Loucy (cell line): ENCODE measurements at regions not wholly inside any gene's neighbourhood (a gene's known extent, or its start where the extent isn't known, plus 50 kb on each side); places are given as distances from the start of the nearest gene placed in this dataset.
"Not testable (repeated sequence)": the region's sequence is repeated elsewhere in the genome, so short reads cannot be mapped to it uniquely, and the experiment has no call there.

Source experiments
- CTCF ChIP-seq: fragments of 200-600 bp; sonication (generic); conservative IDR thresholded peaks from 2 replicates; pipeline ENCODE4 v1.5.1; 2014; ENCODE audit warnings: mild to moderate bottlenecking, antibody characterized with exemption, low read length
- EZH2phosphoT487 ChIP-seq: fragments of 200-600 bp; IDR thresholded peaks from 2 replicates; pipeline ENCODE4 v1.6.1; 2018; ENCODE audit warnings: antibody characterized with exemption, mild to moderate bottlenecking, moderate library complexity, borderline replicate concordance

DNA sequence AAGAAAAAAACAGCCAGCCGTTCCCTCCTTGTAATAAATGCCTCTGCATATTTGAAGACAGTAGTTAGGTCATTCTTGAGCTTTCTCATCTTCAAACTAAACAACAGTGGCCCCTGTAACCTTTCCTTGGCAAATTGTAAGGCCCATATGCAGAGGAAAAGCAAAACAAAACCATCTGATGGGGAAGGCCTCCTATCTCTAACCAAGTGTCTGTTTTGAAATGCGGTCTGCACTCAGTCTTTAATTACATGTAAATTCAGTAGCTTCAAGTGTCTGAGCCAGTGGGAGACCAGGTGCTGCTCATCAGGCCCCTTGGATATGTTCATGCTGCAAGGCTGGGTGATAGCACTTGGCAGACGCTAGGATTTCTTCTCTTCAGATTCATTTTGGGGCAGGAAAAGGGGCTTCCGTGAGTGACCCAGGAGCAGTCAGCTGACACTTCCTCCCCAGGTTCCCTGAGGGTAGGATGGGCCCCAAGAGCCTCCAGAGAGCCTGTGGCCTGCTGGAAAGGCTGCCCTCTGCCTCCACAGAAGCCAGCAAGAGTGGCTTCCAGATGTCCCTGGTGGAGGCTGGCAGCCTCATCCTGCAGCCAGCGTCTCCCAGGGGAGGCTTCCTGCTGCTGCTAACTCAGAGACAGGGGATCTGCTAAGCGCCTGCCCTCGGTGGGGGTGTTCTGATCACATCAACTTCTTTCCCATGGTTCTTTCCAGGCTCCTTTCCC, 60.2 kb upstream of the PLGLB2 start:
- TF ChIP-seq CTCF, EZH2phosphoT487: not testable (repeated sequence)
